Type B pancreatic cell (in vitro differentiated cells): ENCODE measurements at regions not wholly inside any gene's neighbourhood (a gene's known extent, or its start where the extent isn't known, plus 50 kb on each side); places are given as distances from the start of the nearest gene placed in this dataset.

Source experiments
- DNase-seq: peaks from one replicate; pipeline ENCODE4 v3.0.0; 2021; ENCODE audit warnings: mixed read lengths; ENCODE audit not compliant: unreplicated experiment; ENCODE audit errors: extremely low spot score
- H3K27ac Mint-ChIP-seq: 2 replicates; pipeline ENCODE4 v1.8.0; 2021; ENCODE audit warnings: mild to moderate bottlenecking, mixed read lengths
- H3K27me3 Mint-ChIP-seq: 2 replicates; pipeline ENCODE4 v1.8.0; 2021; ENCODE audit warnings: mixed read lengths
- H3K36me3 Mint-ChIP-seq: 2 replicates; pipeline ENCODE4 v1.8.0; 2021; ENCODE audit warnings: mixed read lengths
- H3K4me1 Mint-ChIP-seq: one replicate; pipeline ENCODE4 v1.8.0; 2021; ENCODE audit warnings: mixed read lengths; ENCODE audit not compliant: unreplicated experiment
- H3K4me3 Mint-ChIP-seq: 2 replicates; pipeline ENCODE4 v1.8.0; 2021; ENCODE audit warnings: mild to moderate bottlenecking, mixed read lengths
- H3K9me3 Mint-ChIP-seq: 2 replicates; pipeline ENCODE4 v1.8.0; 2021; ENCODE audit warnings: mixed read lengths
- TF ChIP-seq, protein P1 (sequence below): fragments of 200-600 bp; sonication (generic); conservative IDR thresholded peaks from 2 replicates; pipeline ENCODE4 v1.5.0; 2021; ENCODE audit warnings: antibody characterized with exemption, mild to moderate bottlenecking

DNA sequence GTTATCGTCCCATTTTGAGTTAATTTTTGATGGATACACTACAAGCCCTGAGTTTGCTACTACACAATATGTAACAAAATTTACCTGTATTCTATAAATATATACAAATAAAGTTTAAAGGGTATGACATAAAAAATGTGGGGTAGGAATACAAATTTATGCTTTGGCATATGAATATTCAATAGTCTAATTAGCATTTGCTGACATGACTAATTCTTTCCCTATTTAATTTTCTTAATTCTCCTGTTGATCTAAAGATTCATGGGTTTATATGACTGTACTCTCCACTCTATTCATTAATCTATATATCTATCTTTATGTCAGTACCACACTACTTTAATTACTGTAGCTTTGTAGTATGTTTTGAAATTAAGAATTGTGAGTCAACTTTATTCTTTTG is 1840.7 kb upstream of the FLRT2 start:
- DNase-seq, result no peak
- H3K4me3 Mint-ChIP-seq, result no peak overlapping the region
- no peaks in the 10 kb centered on the region for H3K36me3 Mint-ChIP-seq
- TF ChIP-seq, protein P1, sequence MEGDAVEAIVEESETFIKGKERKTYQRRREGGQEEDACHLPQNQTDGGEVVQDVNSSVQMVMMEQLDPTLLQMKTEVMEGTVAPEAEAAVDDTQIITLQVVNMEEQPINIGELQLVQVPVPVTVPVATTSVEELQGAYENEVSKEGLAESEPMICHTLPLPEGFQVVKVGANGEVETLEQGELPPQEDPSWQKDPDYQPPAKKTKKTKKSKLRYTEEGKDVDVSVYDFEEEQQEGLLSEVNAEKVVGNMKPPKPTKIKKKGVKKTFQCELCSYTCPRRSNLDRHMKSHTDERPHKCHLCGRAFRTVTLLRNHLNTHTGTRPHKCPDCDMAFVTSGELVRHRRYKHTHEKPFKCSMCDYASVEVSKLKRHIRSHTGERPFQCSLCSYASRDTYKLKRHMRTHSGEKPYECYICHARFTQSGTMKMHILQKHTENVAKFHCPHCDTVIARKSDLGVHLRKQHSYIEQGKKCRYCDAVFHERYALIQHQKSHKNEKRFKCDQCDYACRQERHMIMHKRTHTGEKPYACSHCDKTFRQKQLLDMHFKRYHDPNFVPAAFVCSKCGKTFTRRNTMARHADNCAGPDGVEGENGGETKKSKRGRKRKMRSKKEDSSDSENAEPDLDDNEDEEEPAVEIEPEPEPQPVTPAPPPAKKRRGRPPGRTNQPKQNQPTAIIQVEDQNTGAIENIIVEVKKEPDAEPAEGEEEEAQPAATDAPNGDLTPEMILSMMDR, result no peak
- no peaks in the 10 kb centered on the region for H3K27me3 Mint-ChIP-seq
- H3K27ac Mint-ChIP-seq, result no peak overlapping the region
- H3K4me1 Mint-ChIP-seq, result no peaks in the 10 kb centered on the region
- no peaks in the 10 kb centered on the region for H3K9me3 Mint-ChIP-seq

DNA sequence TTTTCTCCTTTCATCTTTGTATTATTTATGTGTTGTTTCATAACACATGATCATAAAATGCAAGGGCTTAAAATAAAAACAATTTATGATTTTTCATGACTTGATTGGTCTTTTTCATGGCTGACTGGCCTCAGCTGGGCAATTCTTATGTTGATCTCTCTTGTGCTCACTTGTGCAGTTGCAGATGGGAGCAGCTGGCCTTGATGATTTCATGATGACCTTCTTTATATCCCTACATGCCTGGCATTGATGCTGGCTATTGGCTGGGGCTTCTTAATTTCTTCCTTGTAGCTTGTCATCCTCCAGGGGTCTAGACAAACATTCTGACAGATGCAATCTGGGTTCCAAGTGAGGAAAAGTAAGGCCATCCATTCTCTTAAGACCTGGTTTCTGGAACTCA is 1832.8 kb upstream of the FLRT2 start:
- Mint-ChIP-seq H3K36me3 (no peaks in the 10 kb centered on the region), H3K27ac (no peak overlapping the region), H3K9me3 (no peaks in the 10 kb centered on the region), H3K4me1 (no peaks in the 10 kb centered on the region), H3K4me3 (no peak overlapping the region), H3K27me3 (no peaks in the 10 kb centered on the region)
- TF ChIP-seq, protein P1, result no peak
- no peak for DNase-seq

DNA sequence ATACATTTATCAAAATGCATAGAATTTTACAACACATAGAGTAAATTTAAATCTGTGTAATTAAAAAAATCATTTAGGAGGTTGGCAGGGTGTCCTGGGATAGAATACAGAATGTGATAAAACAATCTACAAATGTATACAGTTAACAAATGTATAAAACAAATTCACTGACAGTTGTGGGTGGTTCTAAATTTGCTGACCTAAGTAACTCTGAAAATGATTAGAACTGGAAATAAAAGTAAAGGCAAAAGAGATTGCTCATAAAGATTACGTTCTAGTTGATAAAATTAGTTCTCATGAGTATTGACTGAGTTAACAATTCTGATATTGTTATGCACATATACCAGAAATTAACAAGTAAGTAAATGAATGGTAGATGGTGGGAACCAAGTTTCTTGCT is 1827.3 kb upstream of the FLRT2 start:
- no peak for DNase-seq
- Mint-ChIP-seq H3K27me3 (no peaks in the 10 kb centered on the region), H3K36me3 (no peaks in the 10 kb centered on the region), H3K4me1 (peaks cover 3% of the 10 kb centered on the region), H3K27ac (no peak overlapping the region), H3K9me3 (no peaks in the 10 kb centered on the region), H3K4me3 (no peak overlapping the region)
- TF ChIP-seq, protein P1, result no peak

DNA sequence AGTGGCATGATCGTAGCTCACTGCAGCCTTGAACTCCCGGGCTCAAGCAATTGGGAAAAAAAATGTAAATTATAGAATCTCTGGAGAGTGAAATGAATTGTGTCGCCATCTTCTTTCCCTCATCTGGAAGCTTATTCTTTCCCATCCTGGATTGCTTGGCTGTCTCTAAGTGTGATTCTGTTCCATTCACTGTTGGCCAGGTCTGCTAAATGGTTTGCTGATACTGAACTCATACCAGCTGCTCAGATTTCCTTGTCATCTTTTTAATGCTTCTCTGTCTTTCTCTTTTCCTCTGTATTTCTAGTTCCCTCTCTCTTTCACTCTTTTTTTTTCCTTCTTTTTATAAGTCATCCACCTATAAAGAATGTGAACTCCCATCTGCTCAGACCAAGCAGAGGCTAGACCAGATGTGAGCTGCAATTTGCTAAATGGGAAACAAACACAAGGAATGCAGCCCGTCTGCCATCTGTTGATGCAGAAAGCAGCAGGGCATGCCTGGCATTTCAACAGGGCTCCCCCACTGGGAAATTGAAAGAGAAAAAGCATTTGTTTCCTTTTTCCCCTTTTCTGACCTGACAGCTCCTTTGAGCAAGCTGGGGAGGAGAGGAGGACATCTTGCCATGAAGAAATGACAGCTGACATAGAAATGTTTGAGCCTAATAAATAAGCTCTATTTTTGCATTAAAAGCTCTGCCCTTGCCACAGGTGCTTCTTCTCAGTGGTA is 1823.6 kb upstream of the FLRT2 start:
- no peak overlapping the region for H3K4me3 Mint-ChIP-seq
- peaks cover 8% of the 10 kb centered on the region for H3K9me3 Mint-ChIP-seq
- TF ChIP-seq, protein P1, result no peak
- DNase-seq, result no peak
- peaks cover 3% of the 10 kb centered on the region for H3K4me1 Mint-ChIP-seq
- no peak overlapping the region for H3K27ac Mint-ChIP-seq
- no peaks in the 10 kb centered on the region for H3K27me3 Mint-ChIP-seq
- no peaks in the 10 kb centered on the region for H3K36me3 Mint-ChIP-seq

GRCh38 chr14:83707056-83707455 is 1822.9 kb upstream of the FLRT2 start:
- DNase-seq, result no peak
- Mint-ChIP-seq H3K4me3 (no peak overlapping the region), H3K9me3 (peaks cover 8% of the 10 kb centered on the region), H3K27me3 (no peaks in the 10 kb centered on the region), H3K36me3 (no peaks in the 10 kb centered on the region), H3K4me1 (peaks cover 3% of the 10 kb centered on the region), H3K27ac (no peak overlapping the region)
- TF ChIP-seq, protein P1, result no peak
